HL-60 (cell line): ENCODE measurements at regions not wholly inside any gene's neighbourhood (a gene's known extent, or its start where the extent isn't known, plus 50 kb on each side); places are given as distances from the start of the nearest gene placed in this dataset.

ENCODE experiments used
- DNase-seq, 2 experiments: peaks; one replicate each; pipeline ENCODE4 v3.0.0-alpha.2; 2010 to 2020; ENCODE audit warnings: low read depth in 1 of 2, low spot score in 1 of 2
- H3K27ac ChIP-seq: fragments of 250-450 bp; sonication (Bioruptor Pico); replicated peaks from 2 replicates; pipeline ENCODE4 v1.5.1; 2020; ENCODE audit warnings: mild to moderate bottlenecking, moderate library complexity
- H3K27me3 ChIP-seq: fragments of 250-450 bp; sonication (Bioruptor Pico); 2 replicates; pipeline ENCODE4 v1.5.1; 2021; ENCODE audit warnings: mild to moderate bottlenecking, moderate library complexity; ENCODE audit not compliant: insufficient read depth, poor library complexity, severe bottlenecking
- H3K4me3 ChIP-seq: replicated peaks from 2 replicates; pipeline ENCODE4 v1.5.1; 2011; ENCODE audit warnings: mild to moderate bottlenecking, control low read depth, low read length; ENCODE audit not compliant: insufficient read depth
- CTCF ChIP-seq: IDR thresholded peaks from one replicate; pipeline ENCODE4 v1.5.1; 2011; ENCODE audit warnings: low read length, control low read depth, inconsistent platforms; ENCODE audit not compliant: insufficient read depth
- GABPA ChIP-seq: IDR thresholded peaks from 2 replicates; pipeline ENCODE4 v1.6.1; 2012; ENCODE audit warnings: low read depth
- POLR2AphosphoS5 ChIP-seq: IDR thresholded peaks from 2 replicates; pipeline ENCODE4 v1.6.1; 2012; ENCODE audit warnings: low read depth
- REST ChIP-seq: IDR thresholded peaks from 2 replicates; pipeline ENCODE4 v1.6.1; 2012; ENCODE audit warnings: low read depth; ENCODE audit not compliant: insufficient replicate concordance
- SPI1 ChIP-seq: IDR thresholded peaks from 2 replicates; pipeline ENCODE4 v1.6.1; 2012; ENCODE audit warnings: low read depth, mild to moderate bottlenecking, borderline replicate concordance

GRCh38 chr2:234834228-234834923 is 117.4 kb upstream of the SH3BP4 start:
- Histone ChIP-seq H3K4me3 (no peak overlapping the region), H3K27me3 (no peaks in the 10 kb centered on the region), H3K27ac (no peak overlapping the region)
- TF ChIP-seq SPI1 (no peak), POLR2AphosphoS5 (no peak), GABPA (no peak), CTCF (no peak), REST (no peak)
- no peak for DNase-seq

GRCh38 chr2:234830853-234831252 is 121.0 kb upstream of the SH3BP4 start:
- TF ChIP-seq REST (no peak), CTCF (no peak), GABPA (no peak), POLR2AphosphoS5 (no peak), SPI1 (no peak)
- Histone ChIP-seq H3K27me3 (no peaks in the 10 kb centered on the region), H3K27ac (no peak overlapping the region), H3K4me3 (no peak overlapping the region)
- no peak for DNase-seq

- Histone ChIP-seq H3K27ac (no peak overlapping the region), H3K27me3 (no peaks in the 10 kb centered on the region), H3K4me3 (no peak overlapping the region)
- TF ChIP-seq SPI1 (no peak), POLR2AphosphoS5 (no peak), GABPA (no peak), REST (no peak)
- DNase-seq = no peak
These were observed 122.8 kb upstream of the SH3BP4 start for GRCh38 chr2:234829074-234829455.
